NCI-H2196 treated with DMSO at 0.1 percent for 48 hours (cell line): ENCODE measurements at regions not wholly inside any gene's neighbourhood (a gene's known extent, or its start where the extent isn't known, plus 50 kb on each side); places are given as distances from the start of the nearest gene placed in this dataset.
"Not testable (repeated sequence)": the region's sequence is repeated elsewhere in the genome, so short reads cannot be mapped to it uniquely, and the experiment has no call there.

ENCODE experiments used
- DNase-seq: peaks from one replicate; lab custom pipeline; 2025; ENCODE audit not compliant: unreplicated experiment; lab: John Stamatoyannopoulos, UW

DNA sequence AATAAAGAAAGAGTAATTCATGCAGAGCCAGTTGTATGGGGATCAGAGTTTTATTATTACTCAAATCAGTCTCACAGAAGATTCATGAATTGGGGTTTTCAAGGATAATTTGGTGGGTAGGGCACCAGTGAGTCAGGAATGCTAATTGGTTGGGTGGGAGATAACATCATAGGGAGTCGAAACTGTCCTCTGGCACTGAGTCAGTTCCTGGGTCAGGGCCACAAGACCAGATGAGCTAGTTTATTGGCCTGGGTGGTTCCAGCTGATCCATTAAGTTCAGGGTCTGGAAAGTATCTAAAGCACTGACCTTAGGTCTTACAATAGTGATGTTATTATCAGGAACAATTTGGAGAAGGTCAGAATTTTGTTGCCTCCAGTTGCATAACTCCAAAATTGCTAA, 998.6 kb upstream of the EPHA6 start:
- DNase-seq, result no peak

GRCh38 chr3:95826419-95826818, 988.0 kb upstream of the EPHA6 start:
- DNase-seq, result no peak

DNA sequence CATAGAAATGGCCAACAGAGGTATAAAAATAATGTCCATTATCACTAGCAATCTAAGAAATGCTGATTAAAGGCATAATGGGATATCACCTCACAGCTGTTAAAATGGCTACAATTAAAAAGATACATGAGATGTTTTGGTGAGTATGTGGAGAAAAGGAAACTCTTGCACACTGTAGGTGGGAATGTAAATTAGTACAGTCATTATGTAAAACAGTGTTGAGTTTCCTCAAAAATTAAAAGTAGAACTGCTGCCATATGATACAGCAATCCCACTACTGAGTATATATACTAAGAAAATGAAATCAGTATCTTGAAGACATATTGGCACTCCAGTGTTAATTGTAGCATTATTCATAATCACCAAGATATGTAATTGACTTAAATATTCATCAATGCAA, 982.2 kb upstream of the EPHA6 start:
- no peak for DNase-seq

DNA sequence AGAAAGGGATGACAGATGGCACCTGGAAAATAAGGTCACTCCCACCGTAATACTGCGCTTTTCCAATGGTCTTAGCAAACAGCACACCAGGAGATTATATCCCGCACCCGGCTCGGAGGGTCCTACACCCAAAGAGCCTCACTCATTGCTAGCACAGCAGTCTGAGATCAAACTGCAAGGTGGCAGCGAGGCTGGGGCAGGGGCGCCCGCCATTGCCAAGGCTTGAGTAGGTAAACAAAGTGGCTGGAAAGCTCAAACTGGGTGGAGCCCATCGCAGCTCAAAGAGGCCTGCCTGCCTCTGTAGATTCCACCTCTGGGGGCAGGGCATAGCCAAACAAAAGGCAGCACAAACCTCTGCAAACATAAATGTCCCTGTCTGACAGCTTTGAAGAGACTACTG, 953.8 kb upstream of the EPHA6 start:
- not testable (repeated sequence) for DNase-seq

- no peak for DNase-seq
Measured at GRCh38 chr3:95883801-95884200, 930.6 kb upstream of the EPHA6 start.

- no peak for DNase-seq
Measured at GRCh38 chr3:95886616-95887015, 927.8 kb upstream of the EPHA6 start.

- no peak for DNase-seq
Measured at GRCh38 chr3:95887114-95887513, 927.3 kb upstream of the EPHA6 start.

- no peak for DNase-seq
Measured at GRCh38 chr3:95894820-95895219, 919.6 kb upstream of the EPHA6 start.

- no peak for DNase-seq
Measured at GRCh38 chr3:95899494-95899893, 914.9 kb upstream of the EPHA6 start.

- no peak for DNase-seq
Measured at GRCh38 chr3:95899911-95900310, 914.5 kb upstream of the EPHA6 start.

- DNase-seq, result no peak
Measured at GRCh38 chr3:95901948-95902347, 912.4 kb upstream of the EPHA6 start.

GRCh38 chr3:95905182-95905581, 909.2 kb upstream of the EPHA6 start:
- DNase-seq, result no peak

GRCh38 chr3:95911767-95912166, 902.6 kb upstream of the EPHA6 start:
- no peak for DNase-seq

- no peak for DNase-seq
Measured at GRCh38 chr3:95923496-95924210, 890.7 kb upstream of the EPHA6 start.

DNA sequence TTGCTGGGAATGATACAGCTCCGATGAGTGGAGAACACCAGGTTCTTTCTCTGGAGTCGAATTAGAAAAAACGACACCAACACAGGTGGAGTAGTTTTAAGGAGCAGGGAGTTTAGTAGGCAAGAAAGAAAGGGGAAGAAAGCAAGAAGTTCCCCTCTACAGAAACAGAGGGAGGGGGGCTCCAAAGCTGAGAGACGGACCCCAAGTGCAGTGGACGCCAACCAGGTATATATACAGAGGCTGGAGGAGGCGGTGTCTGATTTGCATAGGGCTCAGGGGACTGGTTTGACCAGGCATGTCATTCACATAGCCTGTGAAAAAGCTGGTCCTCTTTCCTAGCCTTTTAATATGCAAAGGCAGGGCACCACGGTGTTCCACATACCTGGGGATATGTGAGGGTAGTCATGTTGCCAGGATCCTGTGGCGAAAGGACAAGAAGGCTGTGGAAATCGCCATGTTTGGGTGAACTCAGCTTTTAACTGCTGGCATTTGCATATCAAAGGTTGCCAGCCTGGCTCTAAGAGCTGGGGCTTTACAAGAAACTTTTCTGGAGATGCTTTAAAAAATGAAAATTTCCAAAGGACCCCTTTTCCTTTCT, 887.4 kb upstream of the EPHA6 start:
- no peak for DNase-seq

DNA sequence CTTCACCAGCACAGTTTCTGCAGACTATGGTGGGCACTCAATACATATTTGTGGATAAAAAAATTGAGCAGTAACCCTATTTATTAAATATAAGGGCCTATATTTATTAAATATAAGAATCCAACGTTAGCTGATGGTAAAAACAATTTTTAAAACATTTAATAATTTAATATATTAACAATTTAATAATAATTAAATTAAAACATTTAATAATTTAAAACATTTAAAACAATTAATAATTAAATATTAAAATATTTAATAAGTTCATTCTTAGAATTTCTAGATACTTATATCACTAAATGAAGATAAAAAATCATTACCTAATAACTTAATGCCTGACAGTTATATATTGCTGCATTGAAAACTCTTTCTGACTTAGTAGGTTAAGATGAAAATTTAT, 880.2 kb upstream of the EPHA6 start:
- DNase-seq, result no peak

GRCh38 chr3:95939235-95939809, 875.1 kb upstream of the EPHA6 start:
- no peak for DNase-seq

GRCh38 chr3:95965704-95966336, 848.6 kb upstream of the EPHA6 start:
- no peak for DNase-seq

DNA sequence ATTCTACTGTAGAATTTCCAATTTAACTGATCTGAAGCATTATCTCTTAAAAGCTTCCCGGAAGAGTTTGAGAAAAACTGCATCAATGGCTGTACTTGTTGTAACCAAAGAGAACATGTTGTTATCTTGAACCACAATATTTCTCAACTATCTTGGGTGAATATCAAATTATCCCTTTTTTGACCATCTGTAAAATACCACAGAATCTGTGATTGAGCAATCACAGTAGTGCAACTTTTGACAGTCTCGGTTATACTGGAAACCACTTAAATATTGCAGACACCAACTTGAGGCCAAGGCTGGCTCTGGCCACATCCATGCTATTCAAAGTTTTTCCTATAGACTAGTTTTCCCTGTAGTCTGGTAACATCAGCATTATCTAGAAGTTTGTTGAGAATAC, 842.8 kb upstream of the EPHA6 start:
- no peak for DNase-seq

DNA sequence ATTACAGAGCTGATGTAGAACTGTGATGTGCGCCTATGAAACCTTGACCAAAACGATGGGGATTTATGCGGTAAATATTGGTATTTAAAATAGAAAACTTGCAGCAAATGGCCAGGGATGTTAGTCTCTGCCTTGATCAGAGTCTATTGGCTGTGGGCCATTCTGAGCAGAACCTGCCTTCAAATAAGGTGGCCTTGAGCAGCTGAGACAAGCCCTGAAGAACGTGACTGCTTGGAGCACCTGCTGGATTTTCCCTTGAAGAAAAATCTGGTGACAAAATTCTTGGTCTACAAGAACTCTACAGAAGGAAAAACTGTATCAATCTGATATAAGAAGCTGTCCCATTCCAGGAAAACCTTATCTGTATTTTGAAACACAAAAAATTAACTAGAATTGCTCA, 820.1 kb upstream of the EPHA6 start:
- no peak for DNase-seq

GRCh38 chr3:96000966-96001365, 813.4 kb upstream of the EPHA6 start:
- no peak for DNase-seq

GRCh38 chr3:96007650-96008195, 806.7 kb upstream of the EPHA6 start:
- no peak for DNase-seq
